22Rv1 (cell line): ENCODE measurements at regions not wholly inside any gene's neighbourhood (a gene's known extent, or its start where the extent isn't known, plus 50 kb on each side); places are given as distances from the start of the nearest gene placed in this dataset.

Source experiments
- H3K27ac ChIP-seq: fragments of 450-650 bp; 2 replicates; pipeline ENCODE4 v1.5.1; 2017
- CTCF ChIP-seq: fragments of 450-650 bp; IDR thresholded peaks from 2 replicates; pipeline ENCODE4 v1.5.1; 2017; ENCODE audit warnings: mild to moderate bottlenecking
- ZFX ChIP-seq: fragments of 450-650 bp; IDR thresholded peaks from 2 replicates; pipeline ENCODE4 v1.6.1; 2017; ENCODE audit warnings: antibody characterized with exemption, borderline replicate concordance

- H3K27ac ChIP-seq, result no peak overlapping the region
- no peak for TF ChIP-seq ZFX
- TF ChIP-seq CTCF, result no peak
Observed at GRCh38 chr5:176727983-176728675, 80.8 kb downstream of the TSPAN17 start.

DNA sequence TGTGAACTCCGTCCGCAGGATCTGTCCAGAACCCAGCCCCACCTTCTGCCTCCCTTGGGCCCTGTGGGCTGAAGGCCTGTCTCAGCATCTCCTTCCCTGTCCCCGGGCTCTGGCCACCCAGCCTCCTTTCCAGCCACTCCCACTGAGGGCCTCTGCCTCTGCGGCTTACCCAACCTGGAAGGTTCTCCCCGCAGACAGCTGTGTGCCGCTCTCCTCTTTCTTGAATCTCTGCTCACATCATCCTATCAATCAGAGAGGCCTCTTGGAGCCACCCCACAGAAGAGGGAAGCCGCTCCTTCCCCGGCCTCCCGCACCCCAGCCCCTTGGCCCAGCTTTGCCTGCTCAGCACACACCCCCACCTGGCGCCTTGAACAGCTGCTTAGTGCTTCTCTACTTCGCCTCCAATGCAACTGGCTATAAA, 81.5 kb upstream of the UNC5A start:
- no peak overlapping the region for H3K27ac ChIP-seq
- TF ChIP-seq CTCF (no peak), ZFX (no peak)

DNA sequence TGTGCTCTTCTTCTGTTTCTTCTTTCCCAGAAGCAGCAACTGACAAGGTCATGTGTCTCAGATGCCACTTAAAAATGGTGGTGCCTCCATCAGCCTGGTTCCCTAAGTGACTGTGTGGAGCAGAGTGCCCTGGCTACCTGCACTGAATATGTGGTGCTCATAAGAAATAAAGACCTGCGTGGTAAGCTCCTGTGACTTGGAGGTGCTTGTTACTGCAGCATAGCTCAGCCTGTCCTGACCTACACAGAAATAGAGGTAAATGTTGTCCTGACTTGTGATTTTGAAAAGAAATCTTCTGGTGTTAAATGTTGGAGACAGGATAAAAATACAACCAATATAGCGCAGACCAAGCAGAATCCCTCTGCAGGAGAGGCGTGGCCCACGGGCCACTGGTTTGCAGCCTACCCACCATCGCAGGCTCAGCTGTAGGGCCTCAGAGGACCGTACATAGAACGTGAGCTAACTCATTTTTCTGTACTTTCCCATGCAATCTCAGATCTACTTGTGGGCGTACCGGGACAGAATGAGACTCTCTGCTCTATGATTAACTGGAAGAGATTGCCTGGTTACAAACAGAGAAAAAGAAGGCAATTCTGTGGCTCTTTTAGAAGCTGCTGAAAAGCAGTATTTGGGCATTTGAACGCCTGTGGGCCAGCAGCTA, 79.4 kb upstream of the UNC5A start:
- no peak overlapping the region for H3K27ac ChIP-seq

DNA sequence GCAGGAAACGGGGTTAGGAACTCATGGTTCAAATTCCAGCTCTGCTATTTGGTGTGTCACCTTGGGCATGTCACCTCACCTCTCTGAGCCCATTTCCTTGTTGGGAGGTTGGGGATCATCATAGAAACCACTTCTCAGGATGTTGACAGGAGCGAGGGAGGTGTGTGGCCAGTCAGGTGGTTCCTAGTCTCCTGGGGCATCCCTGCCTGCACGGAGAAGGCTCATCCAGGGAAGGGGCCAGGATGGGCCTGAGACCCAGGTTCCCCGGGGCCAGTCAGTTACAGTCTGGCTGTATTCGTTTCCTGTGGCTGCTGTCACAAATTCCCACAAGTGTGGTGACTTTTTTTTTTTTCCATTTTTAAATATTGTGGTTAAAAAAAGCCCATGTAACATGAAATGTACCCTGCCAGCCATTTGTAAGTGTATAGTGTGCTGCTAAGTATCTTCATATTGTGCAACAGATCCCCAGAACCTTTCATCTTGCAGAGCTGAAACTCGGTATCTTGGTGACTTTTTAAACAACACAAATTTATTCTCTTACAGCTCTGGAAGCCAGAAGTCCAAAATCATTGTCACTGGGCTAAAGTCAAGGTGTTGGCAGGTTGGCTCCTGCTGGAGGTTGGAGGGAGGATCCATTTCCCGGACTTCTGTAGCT, 78.7 kb upstream of the UNC5A start:
- TF ChIP-seq ZFX (no peak), CTCF (no peak)
- H3K27ac ChIP-seq, result no peak overlapping the region

More for the DNA sequence above, 79.4 kb upstream of the UNC5A start:
- TF ChIP-seq CTCF (no peak), ZFX (no peak)

- no peak overlapping the region for H3K27ac ChIP-seq
- TF ChIP-seq CTCF, result no peak
- TF ChIP-seq ZFX, result no peak
Observed at GRCh38 chr5:176732306-176732705, 78.1 kb upstream of the UNC5A start.

DNA sequence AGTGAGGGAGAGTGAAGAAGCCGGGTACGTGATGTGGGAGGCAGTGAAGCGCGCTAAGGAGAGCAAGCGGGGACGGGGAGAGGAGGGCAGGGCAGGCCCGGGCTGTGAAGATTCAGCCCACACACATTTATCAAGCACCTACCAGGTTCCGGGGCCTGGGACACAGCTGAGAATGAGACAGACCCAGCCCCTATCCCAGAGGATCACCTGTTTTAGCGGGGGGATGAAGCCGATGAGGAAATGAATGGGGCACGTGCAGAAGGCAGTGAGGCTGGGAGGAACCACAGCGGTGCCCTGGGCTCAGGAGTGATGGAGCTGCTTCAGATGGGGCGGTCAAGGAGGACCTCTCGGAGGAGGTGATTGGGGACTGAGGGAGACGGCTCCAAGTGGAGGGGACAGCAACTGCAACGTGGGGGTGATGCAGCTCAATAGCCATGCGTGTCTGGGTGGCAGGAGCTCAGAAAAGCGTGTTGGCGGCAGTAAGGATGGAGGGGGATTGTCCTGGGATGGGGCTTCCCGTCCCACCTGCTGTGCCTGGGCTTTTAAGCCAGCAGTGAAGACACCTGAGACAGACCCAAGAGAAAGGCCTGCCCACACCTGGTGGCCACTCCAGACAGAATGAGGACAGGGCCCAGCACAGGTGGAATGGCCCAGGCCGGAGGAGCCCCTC, 77.5 kb upstream of the UNC5A start:
- TF ChIP-seq ZFX (no peak), CTCF (no peak)
- H3K27ac ChIP-seq, result no peak overlapping the region
